HFFc6 (cell line): ENCODE measurements at regions not wholly inside any gene's neighbourhood (a gene's known extent, or its start where the extent isn't known, plus 50 kb on each side); places are given as distances from the start of the nearest gene placed in this dataset.

Source experiments
- DNase-seq: peaks from one replicate; pipeline ENCODE4 v3.0.0-alpha.2; 2018
- H3K27ac Mint-ChIP-seq: 2 replicates; pipeline ENCODE4 v1.8.0; 2020; ENCODE audit warnings: mild to moderate bottlenecking, mixed read lengths
- H3K27me3 Mint-ChIP-seq: 2 replicates; pipeline ENCODE4 v1.8.0; 2021; ENCODE audit warnings: mild to moderate bottlenecking, moderate library complexity, mixed read lengths; ENCODE audit not compliant: insufficient read depth
- H3K36me3 Mint-ChIP-seq: 2 replicates; pipeline ENCODE4 v1.8.0; 2021; ENCODE audit warnings: low read depth, mixed read lengths
- H3K4me1 Mint-ChIP-seq: 2 replicates; pipeline ENCODE4 v1.8.0; 2020; ENCODE audit warnings: low read depth, mixed read lengths
- H3K4me3 Mint-ChIP-seq: 2 replicates; pipeline ENCODE4 v1.8.0; 2020; ENCODE audit warnings: mild to moderate bottlenecking, moderate library complexity, mixed read lengths
- H3K9me3 Mint-ChIP-seq: 2 replicates; pipeline ENCODE4 v1.8.0; 2020; ENCODE audit warnings: mild to moderate bottlenecking, mixed read lengths
- TF ChIP-seq, protein P1 (sequence below): fragments of 200-600 bp; sonication (generic); IDR thresholded peaks from 2 replicates; pipeline ENCODE4 v1.5.0; 2021; ENCODE audit warnings: antibody characterized with exemption, mild to moderate bottlenecking

DNA sequence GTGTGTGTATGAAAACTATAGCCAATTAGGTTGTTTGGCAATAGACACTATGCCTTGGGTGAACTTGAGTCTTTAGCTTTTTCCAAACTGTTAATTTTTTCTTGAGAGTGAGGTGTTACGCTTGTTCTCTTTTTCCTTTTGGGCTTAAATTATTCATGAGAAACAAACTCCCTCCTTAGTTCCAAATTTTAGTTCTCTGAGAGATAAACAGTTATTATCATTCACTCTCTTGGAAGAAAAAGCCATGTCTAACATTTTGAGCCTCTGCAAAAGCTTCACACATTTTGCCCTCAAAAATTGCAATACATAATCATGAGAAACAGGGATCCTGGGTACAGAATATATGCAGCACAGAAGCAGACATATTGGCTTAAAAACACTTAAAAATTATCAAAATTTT lies 1353.9 kb upstream of the MAP3K7 start:
- no peaks in the 10 kb centered on the region for H3K4me1 Mint-ChIP-seq
- peaks cover 5% of the 10 kb centered on the region; the same call in 1 of the 2 replicates for H3K36me3 Mint-ChIP-seq
- H3K27ac Mint-ChIP-seq: no peak overlapping the region
- peaks cover 43% of the 10 kb centered on the region for H3K9me3 Mint-ChIP-seq
- TF ChIP-seq, protein P1, sequence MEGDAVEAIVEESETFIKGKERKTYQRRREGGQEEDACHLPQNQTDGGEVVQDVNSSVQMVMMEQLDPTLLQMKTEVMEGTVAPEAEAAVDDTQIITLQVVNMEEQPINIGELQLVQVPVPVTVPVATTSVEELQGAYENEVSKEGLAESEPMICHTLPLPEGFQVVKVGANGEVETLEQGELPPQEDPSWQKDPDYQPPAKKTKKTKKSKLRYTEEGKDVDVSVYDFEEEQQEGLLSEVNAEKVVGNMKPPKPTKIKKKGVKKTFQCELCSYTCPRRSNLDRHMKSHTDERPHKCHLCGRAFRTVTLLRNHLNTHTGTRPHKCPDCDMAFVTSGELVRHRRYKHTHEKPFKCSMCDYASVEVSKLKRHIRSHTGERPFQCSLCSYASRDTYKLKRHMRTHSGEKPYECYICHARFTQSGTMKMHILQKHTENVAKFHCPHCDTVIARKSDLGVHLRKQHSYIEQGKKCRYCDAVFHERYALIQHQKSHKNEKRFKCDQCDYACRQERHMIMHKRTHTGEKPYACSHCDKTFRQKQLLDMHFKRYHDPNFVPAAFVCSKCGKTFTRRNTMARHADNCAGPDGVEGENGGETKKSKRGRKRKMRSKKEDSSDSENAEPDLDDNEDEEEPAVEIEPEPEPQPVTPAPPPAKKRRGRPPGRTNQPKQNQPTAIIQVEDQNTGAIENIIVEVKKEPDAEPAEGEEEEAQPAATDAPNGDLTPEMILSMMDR: no peak
- H3K4me3 Mint-ChIP-seq: no peak overlapping the region
- no peaks in the 10 kb centered on the region for H3K27me3 Mint-ChIP-seq
- no peak for DNase-seq

DNA sequence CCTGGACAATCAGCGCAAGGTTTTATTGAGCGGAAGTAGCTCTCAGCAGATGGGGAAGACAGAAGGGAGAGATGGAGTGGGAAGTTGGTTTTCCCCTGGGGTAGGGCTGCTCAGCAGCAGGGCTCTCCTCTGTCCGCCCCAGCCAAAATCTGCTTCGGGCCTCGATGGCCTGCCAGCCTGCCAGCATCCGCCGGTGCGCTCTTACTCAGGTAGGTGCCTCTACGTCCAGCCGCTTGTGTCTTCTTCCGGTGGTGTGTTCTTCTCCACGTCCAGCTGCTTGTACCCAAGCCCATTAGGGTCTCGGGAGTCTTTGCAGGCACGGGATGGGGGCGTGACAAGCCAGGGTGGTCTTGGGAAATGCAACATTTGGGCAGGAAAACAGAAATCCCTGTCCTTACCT lies 1340.0 kb upstream of the MAP3K7 start:
- no peak overlapping the region for H3K4me3 Mint-ChIP-seq
- no peaks in the 10 kb centered on the region; the same call in 1 of the 2 replicates for H3K36me3 Mint-ChIP-seq
- H3K27me3 Mint-ChIP-seq: no peaks in the 10 kb centered on the region
- peaks cover 37% of the 10 kb centered on the region for H3K9me3 Mint-ChIP-seq
- H3K27ac Mint-ChIP-seq: no peak overlapping the region
- DNase-seq: no peak
- TF ChIP-seq, protein P1: no peak
- no peaks in the 10 kb centered on the region for H3K4me1 Mint-ChIP-seq

DNA sequence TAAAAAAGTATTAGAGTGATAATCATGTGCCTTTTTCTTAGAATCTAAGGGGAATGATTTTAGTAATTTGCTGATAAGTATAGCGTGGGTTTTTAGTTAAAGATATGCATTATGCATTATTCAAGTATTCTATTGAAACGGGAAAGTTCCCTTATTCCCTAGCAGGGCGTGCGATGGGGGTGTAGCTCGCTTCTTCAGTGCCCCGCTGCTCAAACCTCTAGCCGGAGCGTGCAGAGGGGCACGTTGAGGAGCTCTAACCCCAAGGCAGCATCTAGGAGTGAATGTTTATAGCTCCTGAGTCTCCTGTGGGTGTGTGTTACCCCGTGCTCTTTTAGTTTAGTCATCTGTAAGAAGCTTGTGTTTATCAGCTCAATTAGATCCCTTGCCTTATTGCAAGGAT lies 1339.5 kb upstream of the MAP3K7 start:
- Mint-ChIP-seq H3K4me3 (no peak overlapping the region), H3K36me3 (no peaks in the 10 kb centered on the region; the same call in 1 of the 2 replicates), H3K27me3 (no peaks in the 10 kb centered on the region), H3K4me1 (no peaks in the 10 kb centered on the region), H3K27ac (no peak overlapping the region), H3K9me3 (peaks cover 38% of the 10 kb centered on the region)
- no peak for DNase-seq
- TF ChIP-seq, protein P1: no peak

DNA sequence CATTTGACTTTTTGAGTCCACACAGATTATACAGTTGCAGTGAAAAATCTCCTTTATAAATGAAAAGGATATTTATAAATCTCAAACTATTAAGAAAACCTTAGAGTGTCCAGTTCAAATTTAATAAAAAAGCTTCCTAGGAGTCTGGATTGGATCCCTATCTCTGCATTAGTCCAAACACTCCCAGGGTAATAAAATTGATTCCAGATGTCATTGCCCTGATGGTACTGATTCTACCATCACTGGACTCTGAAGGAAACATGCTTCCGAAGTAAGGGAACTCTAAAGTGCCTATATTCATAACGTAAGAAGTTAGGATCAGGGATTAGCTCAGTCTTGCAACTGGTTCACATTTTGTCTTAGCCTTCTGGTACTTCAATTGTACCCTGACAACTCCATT lies 1325.1 kb upstream of the MAP3K7 start:
- DNase-seq: no peak
- Mint-ChIP-seq H3K4me3 (no peak overlapping the region), H3K27ac (no peak overlapping the region), H3K36me3 (peaks cover 5% of the 10 kb centered on the region; the same call in 1 of the 2 replicates), H3K9me3 (peaks cover 41% of the 10 kb centered on the region), H3K27me3 (no peaks in the 10 kb centered on the region), H3K4me1 (no peaks in the 10 kb centered on the region)
- TF ChIP-seq, protein P1: no peak

DNA sequence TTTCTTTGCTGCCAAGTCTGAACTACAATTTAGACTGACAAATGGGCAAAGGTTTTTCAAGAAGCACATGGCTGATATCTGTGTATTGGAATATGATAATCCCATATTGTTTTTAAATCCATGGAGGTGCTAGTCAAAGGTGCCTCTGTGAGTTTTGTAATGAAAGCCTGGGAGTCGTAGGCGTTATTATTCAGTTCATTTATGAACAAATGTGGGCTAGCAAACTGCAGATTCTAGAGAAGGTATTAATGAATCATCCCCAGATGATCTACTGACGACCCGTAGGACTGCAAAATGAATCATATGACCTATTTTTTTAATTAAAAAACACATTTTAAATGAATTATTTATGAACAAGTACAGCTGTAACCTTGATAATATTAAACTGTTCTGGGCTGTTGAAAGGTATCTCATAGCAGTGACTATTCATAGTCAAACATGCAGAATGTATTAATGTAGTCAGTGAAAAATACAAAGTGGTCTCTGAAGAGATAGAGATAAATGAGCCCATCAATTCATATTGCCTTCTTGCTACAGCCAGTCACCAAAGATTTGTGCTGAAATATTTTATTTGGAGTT lies 1317.8 kb upstream of the MAP3K7 start:
- Mint-ChIP-seq H3K36me3 (no peaks in the 10 kb centered on the region), H3K9me3 (peaks cover 38% of the 10 kb centered on the region), H3K27me3 (no peaks in the 10 kb centered on the region), H3K27ac (no peak overlapping the region), H3K4me3 (no peak overlapping the region), H3K4me1 (no peaks in the 10 kb centered on the region)
- no peak for DNase-seq
- TF ChIP-seq, protein P1: no peak
